Activated CD4-positive, CD25-positive, alpha-beta regulatory T cell (primary cell): ENCODE measurements at regions not wholly inside any gene's neighbourhood (a gene's known extent, or its start where the extent isn't known, plus 50 kb on each side); places are given as distances from the start of the nearest gene placed in this dataset.

Experiments
- DNase-seq, 4 experiments: peaks; one replicate each; lab custom pipeline; 2025; lab: John Stamatoyannopoulos, UW

GRCh38 chr3:31349001-31349748 is 183.6 kb upstream of the STT3B start:
- no peak for DNase-seq

DNA sequence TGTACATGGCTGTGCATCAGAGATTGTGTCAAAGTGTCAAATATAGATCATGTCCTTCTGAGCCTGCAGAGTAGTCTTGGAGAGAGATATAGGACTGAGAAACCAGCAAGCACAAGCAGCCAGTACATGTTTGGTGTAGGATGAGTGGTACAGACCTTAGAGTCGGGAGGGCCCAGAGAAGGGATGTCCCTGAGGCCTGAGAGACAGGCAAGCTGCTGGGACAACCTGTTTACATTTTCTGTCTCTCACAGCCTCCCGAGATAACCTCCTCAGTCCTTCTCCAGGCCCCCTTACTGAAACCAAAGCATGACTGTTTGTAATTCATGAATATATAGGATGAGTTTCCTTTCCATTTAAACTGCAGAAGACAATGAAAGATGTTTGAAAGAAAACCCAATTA is 182.4 kb upstream of the STT3B start:
- DNase-seq, result no peak

- DNase-seq, result no peak
These were observed 180.4 kb upstream of the STT3B start for GRCh38 chr3:31352331-31352730.

DNA sequence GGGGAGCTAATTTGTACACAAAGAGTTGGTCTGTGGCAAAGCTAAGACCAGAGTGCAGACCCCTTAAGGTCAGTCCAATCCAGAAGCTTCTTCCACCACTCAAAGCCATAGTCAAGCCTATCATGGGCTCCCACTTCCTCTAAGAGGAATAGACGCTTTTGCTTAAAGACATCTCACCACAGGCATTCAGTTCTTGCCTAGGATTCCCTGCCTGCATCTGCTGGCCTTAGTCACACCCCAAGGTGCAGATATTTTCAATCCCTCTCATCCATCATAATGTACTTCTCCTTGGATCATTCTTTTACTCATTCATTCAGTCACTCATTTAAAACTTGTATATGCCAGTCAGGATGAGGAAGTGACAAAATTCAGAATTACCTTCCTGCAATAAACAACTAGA is 179.6 kb upstream of the STT3B start:
- DNase-seq, result no peak

GRCh38 chr3:31354373-31354772 is 178.4 kb upstream of the STT3B start:
- DNase-seq, result no peak

- DNase-seq, result no peak
These were observed 176.9 kb upstream of the STT3B start for GRCh38 chr3:31355807-31356206.

DNA sequence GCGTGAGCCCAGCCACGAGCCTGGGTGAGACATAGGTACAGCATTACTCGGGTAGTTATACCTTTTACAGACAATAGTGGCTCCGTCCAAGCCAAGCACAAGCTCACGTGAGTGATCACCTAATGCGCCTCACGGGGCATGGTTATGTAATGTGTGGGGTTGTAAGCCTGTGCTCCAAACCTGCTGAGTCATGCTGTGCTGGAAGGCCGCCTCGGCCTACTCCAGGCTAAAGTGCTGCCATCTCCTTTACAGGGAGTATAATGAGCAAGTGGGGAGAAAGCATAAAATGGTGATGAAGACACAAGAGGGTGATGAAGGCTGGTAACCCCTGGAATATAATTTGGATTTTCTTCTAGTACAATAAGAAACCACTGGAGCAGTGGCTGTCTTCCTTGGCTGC is 175.8 kb upstream of the STT3B start:
- no peak for DNase-seq

DNA sequence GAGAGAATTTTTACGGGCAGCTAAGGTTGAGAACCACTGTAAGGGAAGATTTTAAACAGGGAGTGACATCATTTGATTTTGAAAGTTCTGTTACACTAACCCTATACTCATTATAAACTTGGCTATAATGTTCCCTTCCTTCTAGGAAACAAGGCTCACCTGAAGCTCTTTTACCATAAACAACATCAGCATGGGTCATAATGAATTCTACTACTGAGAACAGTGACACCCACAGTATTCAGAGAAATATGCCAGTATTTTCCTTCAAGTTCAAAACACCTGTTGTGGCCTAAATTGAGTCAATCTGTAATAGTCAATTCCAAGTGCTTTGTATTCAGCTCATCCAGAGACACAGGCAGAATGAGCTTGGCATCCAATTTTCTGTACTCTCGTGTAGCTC is 175.3 kb upstream of the STT3B start:
- no peak for DNase-seq

- DNase-seq, result no peak
These were observed 174.2 kb upstream of the STT3B start for GRCh38 chr3:31358473-31359070.

DNA sequence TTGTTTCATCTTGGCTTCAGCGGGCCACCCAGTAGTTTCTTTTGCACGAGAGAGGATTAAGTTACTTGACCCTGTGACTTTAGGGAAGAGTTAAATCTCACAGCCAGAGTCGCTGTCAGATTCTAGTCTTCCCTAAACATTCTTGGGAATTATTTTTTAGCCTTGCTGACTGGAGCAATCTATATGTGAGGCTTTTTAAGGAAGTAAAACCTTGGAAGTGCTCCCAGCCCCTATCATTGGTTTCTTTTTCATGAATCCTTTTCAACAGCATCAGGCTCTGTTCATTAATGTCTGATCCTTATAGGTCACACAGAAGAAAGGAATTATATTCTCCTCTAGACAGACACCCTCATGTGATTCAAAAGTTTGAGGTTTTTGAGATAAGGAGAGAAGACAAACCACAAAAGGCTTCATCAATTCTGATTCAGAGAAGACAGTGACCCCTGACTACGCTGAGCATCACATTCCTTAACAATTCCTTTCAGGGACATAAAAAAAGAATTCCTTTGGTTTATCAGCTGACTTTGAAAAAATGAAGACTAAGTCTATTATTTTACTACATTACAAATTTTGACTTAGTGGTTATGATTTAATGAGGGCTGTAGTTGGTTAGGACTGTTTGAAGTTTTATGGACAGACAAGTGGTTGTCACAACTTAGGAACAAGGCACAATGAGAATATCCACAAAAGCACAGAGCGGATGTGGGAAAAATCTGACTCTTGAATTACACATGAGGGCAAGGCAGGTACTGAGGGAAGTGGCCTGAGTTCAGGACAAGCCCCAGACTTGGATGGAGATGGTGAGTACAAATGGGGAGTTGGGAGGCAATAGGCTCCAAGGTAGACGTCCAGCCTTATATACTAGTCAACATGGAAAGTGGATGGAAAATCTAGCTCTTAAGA is 171.1 kb upstream of the STT3B start:
- DNase-seq, result no peak

DNA sequence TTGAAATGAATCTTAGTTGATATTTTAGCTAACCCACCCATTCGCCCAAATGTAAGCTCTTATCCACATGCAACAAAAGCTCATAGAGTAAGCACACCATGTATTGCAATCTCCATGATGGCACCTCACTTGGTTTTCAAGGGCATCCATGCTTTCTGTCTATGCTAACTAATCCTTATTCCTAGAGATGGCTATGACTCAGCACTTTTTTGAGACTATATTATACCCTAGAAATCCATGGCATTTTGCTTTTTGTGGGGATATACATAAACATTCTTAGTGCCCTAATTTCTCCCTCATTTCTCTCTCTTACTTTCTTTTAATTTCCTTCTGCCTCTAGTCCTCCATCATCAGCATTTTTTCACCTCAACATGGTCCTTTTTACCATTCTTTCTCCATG is 168.5 kb upstream of the STT3B start:
- no peak for DNase-seq

- no peak for DNase-seq
These were observed 168.0 kb upstream of the STT3B start for GRCh38 chr3:31364711-31365110.

GRCh38 chr3:31367518-31367917 is 165.2 kb upstream of the STT3B start:
- DNase-seq, result no peak

- no peak for DNase-seq
These were observed 162.9 kb upstream of the STT3B start for GRCh38 chr3:31369637-31370379.

DNA sequence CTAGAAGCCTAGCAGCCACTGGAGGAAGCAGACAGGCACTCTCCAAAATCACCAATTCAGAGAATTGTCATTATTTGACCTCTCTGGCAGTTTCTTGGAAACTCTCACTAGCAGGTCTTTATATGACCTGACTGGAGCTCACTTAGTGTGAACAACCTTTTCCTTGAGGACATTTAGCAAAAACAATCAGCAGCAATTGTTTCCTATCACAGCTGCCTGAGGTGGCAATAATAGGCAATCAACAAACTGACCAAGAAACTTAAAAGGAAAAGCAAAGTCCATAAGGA is 162.4 kb upstream of the STT3B start:
- DNase-seq, result no peak

GRCh38 chr3:31370681-31371080 is 162.0 kb upstream of the STT3B start:
- no peak for DNase-seq

GRCh38 chr3:31371484-31372177 is 161.1 kb upstream of the STT3B start:
- no peak for DNase-seq

DNA sequence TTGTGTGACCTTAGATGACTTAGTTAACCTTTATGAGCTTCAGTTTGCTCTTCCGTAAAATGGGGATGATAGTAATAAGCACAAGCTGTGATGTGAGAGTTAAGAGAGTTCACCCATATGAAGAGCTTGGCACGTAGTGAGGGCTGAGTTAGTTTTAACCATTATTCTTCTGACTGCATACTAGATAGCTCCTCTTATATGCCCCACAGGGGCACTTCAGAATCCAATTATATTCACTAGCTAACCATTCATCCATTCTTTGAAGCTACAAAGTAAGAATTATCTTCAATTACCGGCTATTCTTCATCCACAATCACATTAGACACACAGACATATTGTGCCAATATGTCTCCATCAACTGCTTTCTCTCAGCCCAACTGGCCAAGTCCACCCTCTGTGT is 159.0 kb upstream of the STT3B start:
- no peak for DNase-seq

DNA sequence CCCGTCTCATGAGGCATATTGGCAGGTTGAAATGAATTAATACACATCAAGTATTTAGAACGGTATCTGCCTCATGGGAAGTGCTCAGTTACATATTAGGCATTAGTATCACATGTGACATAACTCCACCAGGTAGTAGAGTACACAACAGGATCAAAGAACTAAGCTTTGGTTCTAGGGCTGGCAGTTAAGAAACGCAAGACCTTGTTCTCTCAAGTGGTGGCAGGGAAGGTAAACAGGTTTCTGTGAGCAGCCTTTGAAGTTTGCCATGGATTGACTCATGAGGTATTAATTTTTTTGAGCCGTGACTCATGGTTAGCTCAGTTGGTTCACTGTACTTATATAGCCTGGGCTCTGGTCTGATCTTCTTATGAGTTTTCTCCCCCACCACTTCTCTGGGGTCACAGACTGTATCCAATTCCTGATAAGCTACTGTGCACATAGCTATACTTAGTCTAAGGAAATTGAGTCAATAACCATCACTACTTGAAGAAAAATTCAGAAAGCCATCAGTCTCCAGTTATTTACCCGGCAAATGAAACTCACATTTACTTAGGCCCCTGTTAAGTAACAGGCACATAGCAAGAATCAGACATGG is 155.6 kb upstream of the STT3B start:
- DNase-seq, result no peak

- no peak for DNase-seq
These were observed 154.5 kb upstream of the STT3B start for GRCh38 chr3:31378231-31378630.

DNA sequence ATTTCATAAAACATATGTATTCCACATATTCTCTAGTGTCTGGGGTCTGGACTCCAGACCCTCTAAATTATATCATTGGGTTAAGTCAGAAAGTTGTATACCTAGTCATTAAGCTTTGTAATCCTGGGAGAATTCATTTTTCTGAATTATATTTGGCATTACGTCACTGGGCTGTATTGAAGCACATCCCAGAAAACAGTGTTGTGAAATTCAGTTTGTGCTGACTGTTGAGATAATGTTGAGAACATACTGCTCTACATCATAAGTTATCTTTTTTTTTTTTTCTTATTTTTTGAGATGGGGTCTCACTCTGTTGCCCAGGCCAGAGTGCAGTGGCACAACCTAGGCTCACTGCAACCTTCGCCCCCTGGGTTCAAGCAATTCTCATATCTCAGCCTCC is 153.1 kb upstream of the STT3B start:
- DNase-seq, result no peak

DNA sequence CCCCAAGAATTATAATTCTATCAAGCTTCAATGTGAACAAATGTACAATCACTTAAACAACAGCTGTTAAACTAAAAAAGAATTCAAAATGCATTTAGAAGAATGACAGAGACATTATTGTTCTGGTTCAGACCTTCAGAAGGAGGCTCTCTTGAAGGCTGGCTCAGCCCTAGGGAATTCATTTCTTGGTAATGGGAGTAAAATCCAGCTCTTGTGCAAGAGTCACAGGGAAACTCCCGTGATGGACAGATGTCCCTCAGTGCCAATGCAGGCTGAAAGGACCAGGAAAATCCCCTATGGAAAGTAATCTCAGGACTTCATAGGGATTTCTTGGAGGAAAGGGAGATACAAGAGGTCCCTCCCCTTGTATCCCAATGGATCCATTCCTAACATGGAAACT is 149.9 kb upstream of the STT3B start:
- DNase-seq, result no peak
